ENCODE measurements at regions not wholly inside any gene's neighbourhood (a gene's known extent, or its start where the extent isn't known, plus 50 kb on each side); places are given as distances from the start of the nearest gene placed in this dataset.

- TF ChIP-seq CTCF (IDR thresholded peaks at IDR 0.05) = no peak
- Histone ChIP-seq H3K27ac (ENCODE audit: low read depth in 1 of 2, low read length in 2 of 2) (no peak overlapping the region), H3K4me1 (ENCODE audit: insufficient read depth, low read length) (no peaks in the 10 kb centered on the region), H3K9me3 (ENCODE audit: control insufficient read depth in 1 of 2, insufficient read depth in 1 of 2, low read length in 2 of 2) (no peaks in the 10 kb centered on the region), H3K27me3 (ENCODE audit: control insufficient read depth in 1 of 2, insufficient read depth in 2 of 2, low read length in 2 of 2) (no peaks in the 10 kb centered on the region), H3K4me3 (ENCODE audit: low read length) (no peak overlapping the region), H3K36me3 (ENCODE audit: insufficient read depth, low read length) (no peaks in the 10 kb centered on the region)
- no peaks in the 10 kb centered on the region for H3K36me3 Mint-ChIP-seq (ENCODE audit: low read depth)
- no peak overlapping the region for H3K4me3 Mint-ChIP-seq
- DNase-seq (no peak), ATAC-seq (ENCODE audit: poor library complexity) (no peak)
- ChIA-PET CTCF (interaction anchor here (0.8 kb wide), 1 partner anchor 10 kb away, joined by 3 read pairs; no protein-coding TSS in a partner anchor), POLR2A (no interaction called here)
- intact Hi-C loops (cut with DNase I, micrococcal nuclease) = no loop called here
- H3K4me1 Mint-ChIP-seq (ENCODE audit: low read depth) = no peaks in the 10 kb centered on the region
- peaks cover 4% of the 10 kb centered on the region for H3K27me3 Mint-ChIP-seq
- no peak overlapping the region for H3K27ac Mint-ChIP-seq
- peaks cover 2% of the 10 kb centered on the region for H3K9me3 Mint-ChIP-seq
Observed at GRCh38 chr4:79065262-79065661, 126.0 kb upstream of the PAQR3 start.

- Mint-ChIP-seq H3K9me3 (peaks cover 2% of the 10 kb centered on the region), H3K4me3 (no peak overlapping the region), H3K36me3 (ENCODE audit: low read depth) (no peaks in the 10 kb centered on the region), H3K27me3 (peaks cover 4% of the 10 kb centered on the region), H3K4me1 (ENCODE audit: low read depth) (no peaks in the 10 kb centered on the region), H3K27ac (no peak overlapping the region)
- no peak for TF ChIP-seq CTCF (IDR thresholded peaks at IDR 0.05)
- Histone ChIP-seq H3K27me3 (ENCODE audit: control insufficient read depth in 1 of 2, insufficient read depth in 2 of 2, low read length in 2 of 2) (no peaks in the 10 kb centered on the region), H3K4me3 (ENCODE audit: low read length) (no peak overlapping the region), H3K4me1 (ENCODE audit: insufficient read depth, low read length) (no peaks in the 10 kb centered on the region), H3K36me3 (ENCODE audit: insufficient read depth, low read length) (no peaks in the 10 kb centered on the region), H3K9me3 (ENCODE audit: control insufficient read depth in 1 of 2, insufficient read depth in 1 of 2, low read length in 2 of 2) (no peaks in the 10 kb centered on the region), H3K27ac (ENCODE audit: low read depth in 1 of 2, low read length in 2 of 2) (no peak overlapping the region)
- DNase-seq (no peak), ATAC-seq (ENCODE audit: poor library complexity) (no peak)
- ChIA-PET POLR2A (no interaction called here), CTCF (interaction anchor here (0.8 kb wide), 1 partner anchor 9 kb away, joined by 3 read pairs; no protein-coding TSS in a partner anchor)
- intact Hi-C loops (cut with DNase I, micrococcal nuclease) = no loop called here
Observed at GRCh38 chr4:79064806-79065205, 125.6 kb upstream of the PAQR3 start.

- POLR2A ChIA-PET = no interaction called here
Observed at GRCh38 chr4:79059631-79060399, 120.6 kb upstream of the PAQR3 start.

More at GRCh38 chr4:79059631-79060399, 120.6 kb upstream of the PAQR3 start:
- Histone ChIP-seq H3K4me1 (ENCODE audit: insufficient read depth, low read length) (no peaks in the 10 kb centered on the region), H3K27ac (ENCODE audit: low read depth in 1 of 2, low read length in 2 of 2) (no peak overlapping the region), H3K27me3 (ENCODE audit: control insufficient read depth in 1 of 2, insufficient read depth in 2 of 2, low read length in 2 of 2) (no peaks in the 10 kb centered on the region), H3K9me3 (ENCODE audit: control insufficient read depth in 1 of 2, insufficient read depth in 1 of 2, low read length in 2 of 2) (no peaks in the 10 kb centered on the region), H3K4me3 (ENCODE audit: low read length) (no peak overlapping the region), H3K36me3 (ENCODE audit: insufficient read depth, low read length) (no peaks in the 10 kb centered on the region)
- Mint-ChIP-seq H3K4me3 (no peak overlapping the region), H3K27me3 (no peaks in the 10 kb centered on the region), H3K4me1 (ENCODE audit: low read depth) (no peaks in the 10 kb centered on the region), H3K27ac (no peak overlapping the region), H3K36me3 (ENCODE audit: low read depth) (no peaks in the 10 kb centered on the region), H3K9me3 (peaks cover 2% of the 10 kb centered on the region)
- ATAC-seq (ENCODE audit: poor library complexity) = no peak
- DNase-seq = no peak
- intact Hi-C loops (cut with DNase I, micrococcal nuclease) = no loop called here
- CTCF ChIA-PET = no interaction called here
- no peak for TF ChIP-seq CTCF (IDR thresholded peaks at IDR 0.05)
